H9 (cell line): ENCODE measurements at regions not wholly inside any gene's neighbourhood (a gene's known extent, or its start where the extent isn't known, plus 50 kb on each side); places are given as distances from the start of the nearest gene placed in this dataset.

Source experiments
- DNase-seq: peaks from one replicate; pipeline ENCODE4 v3.0.0-alpha.2; 2017
- H2AFZ ChIP-seq: one replicate; pipeline ENCODE4 v1.6.1; 2013; ENCODE audit warnings: mild to moderate bottlenecking, low read length, control low read depth, moderate library complexity
- H2AK5ac ChIP-seq: 2 replicates; pipeline ENCODE4 v1.6.1; 2013; ENCODE audit warnings: low read length, control low read depth, mixed read lengths; ENCODE audit not compliant: insufficient read length
- H2BK120ac ChIP-seq: one replicate; pipeline ENCODE4 v1.6.1; 2013; ENCODE audit warnings: low read depth, mild to moderate bottlenecking, low read length, control low read depth, inconsistent platforms; ENCODE audit not compliant: poor library complexity, severe bottlenecking
- H2BK12ac ChIP-seq: 2 replicates; pipeline ENCODE4 v1.6.1; 2013; ENCODE audit warnings: low read length, control low read depth, mixed read lengths, low read depth; ENCODE audit not compliant: insufficient read length
- H2BK15ac ChIP-seq: 2 replicates; pipeline ENCODE4 v1.6.1; 2013; ENCODE audit warnings: low read depth, low read length, control low read depth
- H2BK20ac ChIP-seq: one replicate; pipeline ENCODE4 v1.6.1; 2013; ENCODE audit warnings: low read depth, mild to moderate bottlenecking, low read length, control low read depth, inconsistent platforms; ENCODE audit not compliant: poor library complexity, severe bottlenecking
- H2BK5ac ChIP-seq: 2 replicates; pipeline ENCODE4 v1.6.1; 2013; ENCODE audit warnings: low read length, control low read depth, mixed read lengths; ENCODE audit not compliant: insufficient read length
- H3K14ac ChIP-seq: 2 replicates; pipeline ENCODE4 v1.6.1; 2013; ENCODE audit warnings: low read length, control low read depth; ENCODE audit not compliant: insufficient read depth
- H3K18ac ChIP-seq: 2 replicates; pipeline ENCODE4 v1.6.1; 2013; ENCODE audit warnings: low read depth, mild to moderate bottlenecking, mixed read lengths, low read length, control low read depth; ENCODE audit not compliant: insufficient read length
- H3K23ac ChIP-seq: 2 replicates; pipeline ENCODE4 v1.6.1; 2013; ENCODE audit warnings: low read length, control low read depth, mixed read lengths, low read depth; ENCODE audit not compliant: insufficient read length
- H3K23me2 ChIP-seq: 2 replicates; pipeline ENCODE4 v1.6.1; 2013; ENCODE audit warnings: low read depth, mild to moderate bottlenecking, mixed read lengths, low read length, control low read depth; ENCODE audit not compliant: insufficient read length, poor library complexity, severe bottlenecking
- H3K27ac ChIP-seq: 2 replicates; pipeline ENCODE4 v1.5.1; 2013; ENCODE audit warnings: low read length, control low read depth, mixed read lengths, low read depth; ENCODE audit not compliant: insufficient read length
- H3K27me3 ChIP-seq: 2 replicates; pipeline ENCODE4 v1.6.1; 2013; ENCODE audit warnings: low read length, control low read depth, inconsistent platforms; ENCODE audit not compliant: insufficient read depth
- H3K4ac ChIP-seq: 2 replicates; pipeline ENCODE4 v1.6.1; 2013; ENCODE audit warnings: low read depth, mild to moderate bottlenecking, control low read depth, inconsistent platforms, low read length, moderate library complexity
- H3K4me1 ChIP-seq: 2 replicates; pipeline ENCODE4 v1.6.1; 2013; ENCODE audit warnings: low read length, control low read depth, inconsistent platforms; ENCODE audit not compliant: insufficient read depth
- H3K4me2 ChIP-seq: 2 replicates; pipeline ENCODE4 v1.6.1; 2013; ENCODE audit warnings: low read length, control low read depth, mixed read lengths; ENCODE audit not compliant: insufficient read length, insufficient read depth
- H3K56ac ChIP-seq: 2 replicates; pipeline ENCODE4 v1.6.1; 2013; ENCODE audit warnings: low read depth, mild to moderate bottlenecking, mixed read lengths, low read length, control low read depth; ENCODE audit not compliant: insufficient read length
- H3K79me1 ChIP-seq: 2 replicates; pipeline ENCODE4 v1.6.1; 2013; ENCODE audit warnings: low read depth, mild to moderate bottlenecking, moderate library complexity, low read length, control low read depth, inconsistent platforms; ENCODE audit not compliant: insufficient read depth, poor library complexity, severe bottlenecking
- H3K79me2 ChIP-seq: 2 replicates; pipeline ENCODE4 v1.6.1; 2013; ENCODE audit warnings: low read length, control low read depth, inconsistent platforms; ENCODE audit not compliant: insufficient read depth
- H3K9ac ChIP-seq: 2 replicates; pipeline ENCODE4 v1.6.1; 2013; ENCODE audit warnings: low read length, control low read depth, mixed read lengths; ENCODE audit not compliant: insufficient read length; ENCODE audit errors: extremely low read depth
- H3K9me3 ChIP-seq: one replicate; pipeline ENCODE4 v1.6.1; 2013; ENCODE audit warnings: low read depth, low read length, inconsistent platforms; ENCODE audit not compliant: control insufficient read depth
- H3T11ph ChIP-seq: one replicate; pipeline ENCODE4 v1.6.1; 2013; ENCODE audit warnings: mild to moderate bottlenecking, low read length, control low read depth, inconsistent platforms
- H4K20me1 ChIP-seq: one replicate; pipeline ENCODE4 v1.6.1; 2013; ENCODE audit not compliant: control insufficient read depth, insufficient read length, insufficient read depth
- H4K5ac ChIP-seq: 2 replicates; pipeline ENCODE4 v1.6.1; 2013; ENCODE audit warnings: low read depth, mild to moderate bottlenecking, mixed read lengths, low read length, control low read depth; ENCODE audit not compliant: insufficient read length
- H4K8ac ChIP-seq: replicated peaks from 2 replicates; pipeline ENCODE4 v1.6.1; 2013; ENCODE audit warnings: low read length, control low read depth, mixed read lengths, low read depth; ENCODE audit not compliant: insufficient read length
- H4K91ac ChIP-seq: 2 replicates; pipeline ENCODE4 v1.6.1; 2013; ENCODE audit warnings: low read depth, mild to moderate bottlenecking, moderate library complexity, mixed read lengths, low read length, control low read depth; ENCODE audit not compliant: insufficient read length
- H3K27ac Mint-ChIP-seq, 3 experiments: 2 replicates in 2 of 3; 3 replicates in 1 of 3; pipeline ENCODE4 v1.8.0; 2020 to 2021; ENCODE audit warnings: mixed read lengths in 3 of 3, mild to moderate bottlenecking in 1 of 3, moderate library complexity in 1 of 3
- H3K27me3 Mint-ChIP-seq: 2 replicates; pipeline ENCODE4 v1.8.0; 2021; ENCODE audit warnings: low read depth, mild to moderate bottlenecking, moderate library complexity, mixed read lengths
- H3K36me3 Mint-ChIP-seq, 3 experiments: 2 replicates in 2 of 3; 3 replicates in 1 of 3; pipeline ENCODE4 v1.8.0; 2020 to 2021; ENCODE audit warnings: low read depth in 3 of 3, mixed read lengths in 3 of 3; ENCODE audit not compliant: insufficient read depth in 1 of 3
- H3K4me1 Mint-ChIP-seq, 2 experiments: 2 replicates each; pipeline ENCODE4 v1.8.0; 2020; ENCODE audit warnings: mixed read lengths in 2 of 2
- H3K4me3 Mint-ChIP-seq, 2 experiments: 2 replicates in 1 of 2; 3 replicates in 1 of 2; pipeline ENCODE4 v1.8.0; 2020 to 2021; ENCODE audit warnings: mild to moderate bottlenecking in 2 of 2, mixed read lengths in 2 of 2, moderate library complexity in 1 of 2
- H3K9me3 Mint-ChIP-seq, 2 experiments: 2 replicates in 1 of 2; 3 replicates in 1 of 2; pipeline ENCODE4 v1.8.0; 2020; ENCODE audit warnings: mild to moderate bottlenecking in 2 of 2, mixed read lengths in 2 of 2, moderate library complexity in 1 of 2
- CTCF ChIP-seq: fragments of 200-600 bp; sonication (generic); conservative IDR thresholded peaks from 3 replicates; pipeline ENCODE4 v1.8.0; 2021; ENCODE audit warnings: antibody characterized with exemption, mild to moderate bottlenecking
- WGBS: extraction: QIAGEN DNeasy Blood & Tissue Kit; methylation state at CpG from one replicate; pipeline ENCODE4 v1.1.7; 2013; ENCODE audit warnings: missing lambda C conversion rate, low lambda C conversion rate, mixed read lengths; ENCODE audit not compliant: insufficient read length; ENCODE audit errors: extremely low coverage; 5-methylcytosine and 5-hydroxymethylcytosine counted together

GRCh38 chr21:19034041-19034440 lies 630.5 kb upstream of the TMPRSS15 start:
- H3K4me1 Mint-ChIP-seq, result no peaks in the 10 kb centered on the region
- H3K9me3 ChIP-seq, result no peaks in the 10 kb centered on the region
- peaks cover 0 to 3% (median 0%) of the 10 kb centered on the region in 3 experiments; a peak in 3 of 7 replicates for H3K36me3 Mint-ChIP-seq
- H3K27ac ChIP-seq, result no peak overlapping the region
- H4K5ac ChIP-seq, result no peak overlapping the region
- no peak overlapping the region for H3K9ac ChIP-seq
- H3K27me3 ChIP-seq, result no peaks in the 10 kb centered on the region
- no peaks in the 10 kb centered on the region for H3K27me3 Mint-ChIP-seq
- no peak overlapping the region for H3K23ac ChIP-seq
- H3K14ac ChIP-seq, result no peak overlapping the region
- H2BK15ac ChIP-seq, result no peak overlapping the region
- H3K4ac ChIP-seq, result no peak overlapping the region
- H2BK120ac ChIP-seq, result no peak overlapping the region
- H2BK5ac ChIP-seq, result no peak overlapping the region
- peaks cover 3 to 4% of the 10 kb centered on the region in 2 experiments; a peak in 4 of 5 replicates for H3K9me3 Mint-ChIP-seq
- H3K56ac ChIP-seq, result no peak overlapping the region
- no peaks in the 10 kb centered on the region for H3K4me1 ChIP-seq
- no peak overlapping the region for H3K27ac Mint-ChIP-seq
- no peaks in the 10 kb centered on the region for H4K20me1 ChIP-seq
- WGBS, result no CpG with 5 or more reads among the region's 4 CpGs
- no peak for DNase-seq
- no peak overlapping the region for H3K4me3 Mint-ChIP-seq
- H4K8ac ChIP-seq, result no peak overlapping the region
- H3K79me2 ChIP-seq, result no peaks in the 10 kb centered on the region
- no peak overlapping the region for H3K18ac ChIP-seq
- H3K23me2 ChIP-seq, result no peaks in the 10 kb centered on the region
- H3K79me1 ChIP-seq, result no peaks in the 10 kb centered on the region
- H2BK12ac ChIP-seq, result no peak overlapping the region
- TF ChIP-seq CTCF, result no peak
- H3T11ph ChIP-seq, result no peak overlapping the region
- no peak overlapping the region for H4K91ac ChIP-seq
- no peak overlapping the region for H2BK20ac ChIP-seq
- H3K4me2 ChIP-seq, result no peak overlapping the region
- H2AFZ ChIP-seq, result no peak overlapping the region
- H2AK5ac ChIP-seq, result no peak overlapping the region
